ENCODE measurements at regions not wholly inside any gene's neighbourhood (a gene's known extent, or its start where the extent isn't known, plus 50 kb on each side); places are given as distances from the start of the nearest gene placed in this dataset.
"Not testable (repeated sequence)": the region's sequence is repeated elsewhere in the genome, so short reads cannot be mapped to it uniquely, and the experiment has no call there.

DNA sequence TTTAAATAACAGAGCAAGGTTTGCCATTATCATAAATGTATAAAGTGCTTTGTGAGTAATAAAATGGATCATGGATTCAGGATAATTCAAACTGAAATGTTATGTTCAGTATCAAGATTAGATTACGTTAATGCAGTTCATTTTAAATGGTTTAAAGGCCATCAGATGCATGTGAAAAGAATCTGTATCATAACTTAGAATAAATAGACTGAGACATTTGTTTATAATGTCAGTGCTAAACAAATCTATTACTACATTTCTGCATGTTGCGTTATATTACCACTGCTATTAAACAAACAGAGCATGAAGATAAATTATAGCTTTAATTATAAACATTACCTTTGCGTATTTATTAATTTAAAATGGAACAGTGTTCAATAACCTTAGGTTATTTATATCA lies 160.2 kb downstream of the TOX3 start:
- no peak for DNase-seq (ENCODE audit: low read depth in 1 of 2, low spot score in 1 of 2)

DNA sequence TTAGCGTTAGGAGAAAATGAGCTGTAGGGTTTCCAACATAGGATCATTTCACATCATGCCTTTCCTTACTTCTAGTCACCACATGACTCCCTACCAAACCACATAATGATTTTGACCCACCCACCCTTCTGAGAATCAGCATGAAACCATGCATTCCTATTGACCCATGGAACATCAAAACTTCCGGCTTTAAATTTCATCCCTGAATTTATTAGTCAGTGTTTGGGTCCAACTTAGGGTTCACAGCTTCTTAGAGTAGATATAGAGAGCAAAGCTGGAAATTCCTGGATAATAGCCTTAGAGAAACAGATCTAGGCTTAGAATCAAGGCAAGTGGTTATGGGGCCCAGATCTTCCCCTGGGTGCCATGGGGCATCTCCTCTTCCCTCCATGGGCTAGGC lies 162.6 kb downstream of the TOX3 start:
- DNase-seq (ENCODE audit: low read depth in 1 of 2, low spot score in 1 of 2) = no peak

DNA sequence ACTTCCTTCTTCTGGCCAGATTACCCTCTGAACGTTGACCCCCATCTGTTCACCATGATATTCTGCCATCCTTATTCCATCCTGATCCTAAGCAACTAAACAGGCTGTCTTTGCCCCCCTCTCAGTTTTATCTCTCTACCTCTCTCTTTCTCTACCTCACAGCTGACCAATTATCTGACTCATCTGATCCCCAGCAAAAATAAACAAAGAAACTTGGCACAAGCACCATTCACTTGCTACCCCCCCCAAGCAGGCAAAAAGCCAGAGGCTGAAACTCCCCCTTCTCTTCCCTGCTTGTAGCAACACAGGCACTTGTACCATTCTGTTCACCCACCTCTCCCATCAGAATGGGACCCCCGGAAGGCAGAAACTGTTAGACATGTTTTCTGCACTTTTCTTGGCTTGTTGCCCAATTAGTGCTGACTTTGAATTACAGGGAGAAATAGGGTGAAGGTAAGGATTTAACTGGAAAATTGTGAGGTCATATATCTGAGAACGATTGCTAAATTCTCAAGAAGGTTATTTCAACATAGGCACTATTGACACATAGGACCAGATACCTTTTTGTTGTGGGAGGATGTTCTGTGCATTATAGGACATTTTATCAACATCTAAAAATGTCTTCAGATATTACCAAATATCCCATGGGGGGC lies 163.2 kb downstream of the TOX3 start:
- no peak for DNase-seq (ENCODE audit: low read depth in 1 of 2, low spot score in 1 of 2)

DNA sequence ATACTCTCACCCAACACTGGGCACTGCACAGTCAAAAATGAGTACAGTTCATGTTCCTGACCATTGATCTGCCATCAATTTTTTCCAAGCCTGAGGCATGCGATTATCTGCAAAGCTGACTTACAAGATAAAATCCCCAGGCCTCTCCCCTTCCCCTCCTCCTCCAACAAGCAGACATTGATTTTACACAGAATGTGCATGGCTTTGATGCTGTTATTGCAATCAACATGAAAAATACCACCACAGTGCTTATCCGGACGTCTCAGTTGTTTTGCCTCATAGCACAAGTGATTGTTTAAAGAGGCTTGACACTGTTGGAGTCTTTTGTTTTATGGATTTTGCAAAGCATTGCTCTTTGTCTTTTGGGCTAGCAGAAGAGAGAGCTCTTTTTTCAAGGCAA lies 163.8 kb downstream of the TOX3 start:
- no peak for DNase-seq (ENCODE audit: low read depth in 1 of 2, low spot score in 1 of 2)

DNA sequence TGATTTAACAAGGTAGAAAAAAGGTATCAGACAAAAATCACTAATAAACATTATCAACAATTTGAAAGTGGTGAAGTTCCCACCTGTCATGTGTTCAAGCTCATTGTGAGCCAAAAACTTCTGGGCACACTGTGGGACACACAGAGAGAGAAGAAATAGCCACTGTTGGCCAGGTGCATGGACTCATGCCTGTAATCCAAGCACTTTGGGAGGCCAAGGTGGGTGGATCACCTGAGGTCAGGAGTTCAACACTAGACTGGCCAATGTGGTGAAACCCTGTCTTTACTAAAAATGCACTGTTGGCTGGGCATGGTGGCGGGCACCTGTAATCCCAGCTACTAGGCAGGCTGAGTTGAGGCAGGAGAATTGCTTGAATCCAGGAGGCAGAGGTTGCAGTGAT lies 167.4 kb downstream of the TOX3 start:
- no peak for DNase-seq (ENCODE audit: low read depth in 1 of 2, low spot score in 1 of 2)

DNA sequence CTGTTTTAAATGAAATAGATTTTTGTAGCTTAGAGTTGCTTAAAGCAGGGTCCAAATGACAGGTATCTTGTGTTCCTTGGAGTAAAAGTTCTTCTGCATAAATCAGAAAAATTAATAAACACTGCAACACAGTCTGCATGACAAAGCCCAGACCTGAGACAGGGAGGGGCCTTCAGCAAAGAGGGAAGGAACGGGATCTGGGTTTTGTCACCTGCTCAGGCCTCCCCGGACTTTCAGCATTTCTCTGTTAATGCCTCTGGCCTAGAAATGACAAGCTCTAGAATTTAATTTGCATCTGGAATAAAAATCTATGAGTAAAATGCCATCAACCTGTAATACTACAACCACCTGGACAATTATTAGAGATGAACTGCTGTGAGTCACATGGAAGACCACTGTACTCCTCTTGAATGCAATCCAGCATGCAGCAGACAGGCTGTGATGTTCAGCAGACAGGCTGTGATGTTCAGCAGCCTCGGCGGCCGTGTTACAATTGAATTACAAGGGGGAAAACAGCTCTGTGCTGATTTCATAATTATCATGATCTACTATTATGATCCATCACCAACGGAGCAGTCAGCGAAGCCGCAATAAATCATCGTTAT lies 170.2 kb downstream of the TOX3 start:
- DNase-seq (ENCODE audit: low read depth in 1 of 2, low spot score in 1 of 2) = no peak

DNA sequence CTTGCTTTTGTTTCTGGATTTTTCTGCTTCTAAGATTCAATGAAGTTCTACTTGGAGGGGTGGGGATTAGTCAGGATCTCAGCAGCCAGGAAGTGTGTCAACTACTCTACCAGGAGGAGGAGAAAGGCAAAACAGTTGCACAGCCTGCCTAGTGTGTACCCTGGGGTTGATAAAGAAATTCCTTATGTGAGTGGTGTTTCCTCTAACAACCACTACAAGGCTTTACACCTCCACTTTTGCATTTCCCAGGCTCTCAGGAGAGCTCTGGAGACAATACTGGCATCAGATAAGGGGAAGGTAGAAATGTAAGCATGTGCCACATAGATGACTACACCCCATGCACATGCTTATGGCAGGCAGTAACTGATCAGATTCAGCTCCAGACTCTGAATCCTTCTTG lies 174.6 kb downstream of the TOX3 start:
- DNase-seq (ENCODE audit: low read depth in 1 of 2, low spot score in 1 of 2) = no peak

DNA sequence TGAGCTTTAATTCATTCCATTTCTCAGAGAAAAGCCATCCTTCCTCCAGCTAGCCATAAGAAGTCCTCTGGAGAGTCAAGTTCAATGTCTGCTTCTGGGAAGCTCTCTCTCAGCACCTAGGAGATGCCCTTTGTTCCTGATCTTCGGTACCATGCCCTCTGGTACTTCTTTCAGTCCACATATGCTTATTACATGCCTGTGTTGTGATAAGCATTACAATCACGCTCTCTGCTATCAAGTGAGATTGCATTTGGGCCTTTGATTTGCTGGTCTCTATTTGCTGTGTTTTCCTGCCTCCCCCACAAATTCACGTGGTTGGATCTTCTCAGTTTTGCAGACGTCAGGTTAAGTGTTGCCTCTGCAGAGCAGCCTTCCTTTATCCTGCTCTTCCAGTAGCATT lies 178.1 kb downstream of the TOX3 start:
- DNase-seq (ENCODE audit: low read depth in 1 of 2, low spot score in 1 of 2) = no peak

DNA sequence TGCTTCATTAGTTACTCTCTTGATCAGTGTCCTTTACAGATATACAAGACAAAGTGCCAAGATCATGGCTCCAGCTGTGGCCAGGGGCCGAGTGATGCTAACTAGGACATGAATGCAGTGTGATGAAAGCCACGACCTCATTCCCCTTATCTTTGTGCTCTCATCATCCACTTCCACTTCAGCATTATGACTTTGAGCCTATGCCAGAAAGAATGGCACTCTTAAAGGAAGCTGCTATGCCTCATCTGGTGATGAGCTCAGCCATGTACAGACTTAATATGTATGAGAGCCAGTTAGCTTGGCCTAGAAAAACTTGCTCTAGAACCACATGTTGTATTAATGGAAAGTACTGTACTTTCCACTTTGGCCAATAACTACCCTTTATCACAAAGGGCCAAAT lies 179.1 kb downstream of the TOX3 start:
- no peak for DNase-seq (ENCODE audit: low read depth in 1 of 2, low spot score in 1 of 2)

DNA sequence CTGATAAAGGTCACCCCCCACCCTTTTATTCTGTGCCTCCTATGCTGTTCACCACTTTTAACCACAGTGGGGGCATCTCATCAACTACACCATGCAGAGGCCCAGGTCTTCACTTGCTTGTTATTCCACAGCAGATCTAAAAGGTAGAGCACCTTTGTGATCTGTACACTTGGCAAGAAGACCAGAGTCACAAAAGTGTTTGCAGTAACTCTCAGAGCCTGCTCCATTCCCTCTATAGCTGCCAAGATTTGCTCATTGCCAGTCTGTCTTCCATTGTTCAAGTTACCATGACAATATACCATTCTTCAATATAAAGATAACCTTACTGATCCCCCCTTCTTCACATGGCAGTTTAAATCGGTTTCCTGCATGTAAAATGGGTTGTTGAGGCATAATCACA lies 180.0 kb downstream of the TOX3 start:
- DNase-seq (ENCODE audit: low read depth in 1 of 2, low spot score in 1 of 2) = no peak

DNA sequence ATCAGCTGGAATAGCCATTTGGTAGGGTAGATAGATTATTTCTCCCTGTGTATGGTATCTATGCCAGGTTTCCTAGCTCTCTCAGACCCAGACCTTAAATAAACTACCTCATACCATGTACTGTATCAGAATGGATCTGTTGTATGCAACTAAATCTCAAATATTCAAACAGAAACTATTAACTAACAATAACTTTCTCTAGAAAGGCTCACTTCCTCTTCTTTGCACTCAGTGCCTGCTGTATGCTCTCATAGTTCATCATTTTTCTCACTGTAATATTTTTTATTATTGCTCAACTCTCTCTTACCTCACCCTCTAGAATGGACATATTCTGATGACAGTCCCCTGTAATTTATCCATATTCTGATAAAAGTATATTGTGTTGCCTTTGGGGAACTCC lies 182.4 kb downstream of the TOX3 start:
- no peak for DNase-seq (ENCODE audit: low read depth in 1 of 2, low spot score in 1 of 2)

DNA sequence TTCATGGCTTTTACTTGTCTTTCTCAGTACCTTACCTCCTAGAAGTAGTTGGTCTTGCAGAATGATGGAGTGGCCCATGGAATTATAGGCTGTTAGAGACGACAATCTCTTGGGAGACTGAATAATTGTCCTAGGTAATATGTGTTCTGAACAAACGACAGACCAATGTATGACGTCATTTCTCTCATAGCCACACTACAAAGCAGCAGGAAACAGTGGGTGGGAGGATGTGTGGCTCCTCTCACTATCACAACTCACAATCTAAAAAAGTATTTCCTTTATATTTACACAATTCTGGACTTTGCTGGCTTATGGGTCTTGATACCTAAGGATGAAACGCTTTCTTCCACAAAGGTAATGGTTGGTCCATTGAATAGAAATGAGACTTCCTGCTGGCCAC lies 183.9 kb downstream of the TOX3 start:
- no peak for DNase-seq (ENCODE audit: low read depth in 1 of 2, low spot score in 1 of 2)

DNA sequence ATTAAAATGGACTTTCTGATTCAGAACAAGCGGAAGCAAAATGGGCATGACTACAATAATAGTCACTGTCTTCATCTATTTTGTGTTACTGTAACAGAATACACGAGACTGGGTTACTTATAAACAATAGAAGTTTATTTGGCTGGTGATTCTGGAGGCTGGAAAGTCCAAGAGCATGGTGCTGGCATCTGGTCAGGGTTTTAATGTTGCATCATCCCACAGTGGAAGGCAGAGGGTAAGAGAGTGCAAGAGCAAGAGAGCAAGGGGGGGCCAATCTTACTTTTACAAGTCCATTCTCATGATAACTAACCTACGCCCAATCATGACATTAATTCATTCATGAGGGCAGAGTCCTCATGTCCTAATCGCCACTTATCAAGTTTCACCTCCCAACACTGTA lies 189.2 kb downstream of the TOX3 start:
- DNase-seq (ENCODE audit: low read depth in 1 of 2, low spot score in 1 of 2) = no peak

DNA sequence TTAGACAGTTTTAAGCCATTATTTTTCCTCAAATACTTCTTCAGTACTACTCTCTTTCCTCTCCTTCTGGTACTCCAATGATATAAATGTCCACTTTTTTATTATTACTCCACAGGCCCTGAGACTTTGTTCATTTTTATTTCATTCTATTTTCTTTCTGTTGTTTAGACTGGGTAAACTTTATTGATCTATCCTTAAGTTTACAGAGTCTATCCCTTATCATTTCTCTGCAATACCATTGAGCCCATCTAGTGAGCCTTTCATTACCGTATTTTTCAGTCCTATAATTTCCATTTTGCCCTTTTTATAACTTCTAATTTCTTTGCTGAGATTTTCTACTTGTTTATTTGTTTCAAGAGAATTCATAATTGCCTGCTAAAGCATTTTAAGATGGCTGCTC lies 193.7 kb downstream of the TOX3 start:
- no peak for DNase-seq (ENCODE audit: low read depth in 1 of 2, low spot score in 1 of 2)

DNA sequence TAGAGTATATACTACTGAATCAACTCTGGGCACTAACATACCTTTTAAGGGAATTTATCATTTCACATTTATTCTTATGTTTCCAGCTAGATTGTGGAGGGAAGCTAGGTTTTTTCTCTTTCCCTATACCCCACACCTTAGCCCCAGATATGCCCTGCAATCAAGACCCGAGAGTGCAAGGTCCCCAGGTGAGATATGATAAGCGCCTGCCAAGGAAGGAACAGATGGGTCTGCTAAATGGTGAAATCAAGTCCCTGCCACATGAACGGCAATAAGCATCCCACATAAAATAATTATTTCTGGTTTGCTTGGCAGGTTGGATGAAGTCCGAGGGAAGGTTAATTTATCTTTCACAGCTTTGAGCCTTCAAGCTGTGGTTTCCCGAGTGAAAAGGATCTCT lies 195.5 kb downstream of the TOX3 start:
- no peak for DNase-seq (ENCODE audit: low read depth in 1 of 2, low spot score in 1 of 2)

DNA sequence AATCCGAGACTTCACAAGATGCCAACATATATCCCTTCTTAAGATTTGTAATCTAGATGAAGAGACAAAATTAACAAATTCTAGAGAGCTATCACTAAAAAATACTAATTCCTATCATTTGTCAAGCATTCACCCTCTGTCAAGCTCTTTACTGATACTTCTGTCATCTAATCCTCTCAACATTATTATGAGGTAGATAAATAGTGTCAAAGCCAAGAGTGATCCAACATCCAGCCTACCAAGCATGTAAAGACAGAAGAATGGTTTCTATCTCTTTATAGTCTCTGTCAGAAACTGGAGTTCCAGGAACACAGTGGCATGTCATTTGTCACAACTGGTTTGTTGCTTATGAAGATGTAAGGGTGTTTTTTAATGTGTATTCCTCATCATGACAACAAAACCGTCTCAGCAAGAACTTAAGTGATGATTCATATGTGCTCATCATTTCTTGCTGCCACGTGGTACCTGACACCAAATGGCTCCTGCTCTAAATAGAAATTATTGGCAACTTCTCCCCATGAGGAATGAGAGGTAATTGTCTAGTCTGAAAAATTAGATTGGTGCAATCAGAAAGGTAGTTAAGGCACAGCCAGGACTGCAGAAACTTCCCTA lies 196.8 kb downstream of the TOX3 start:
- no peak for DNase-seq (ENCODE audit: low read depth in 1 of 2, low spot score in 1 of 2)

DNA sequence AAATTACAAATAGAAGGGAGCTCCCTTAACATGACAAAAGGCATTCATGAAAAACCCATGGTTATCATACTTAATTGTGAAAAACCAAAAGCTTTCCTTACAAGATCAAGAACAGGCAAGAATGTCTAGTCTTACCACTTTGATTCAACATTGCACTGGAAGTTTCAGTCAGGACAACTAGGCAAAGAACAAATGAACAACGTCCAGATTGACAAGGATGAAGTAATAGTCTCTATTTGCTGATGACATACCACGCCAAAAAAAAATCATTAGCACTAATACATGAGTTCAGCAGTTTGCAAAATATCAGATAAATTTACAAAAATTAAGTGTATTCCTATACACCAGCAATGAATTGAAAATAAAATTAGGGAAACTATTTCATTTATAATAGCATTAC lies 200.2 kb downstream of the TOX3 start:
- DNase-seq (ENCODE audit: low read depth in 1 of 2, low spot score in 1 of 2) = no peak

DNA sequence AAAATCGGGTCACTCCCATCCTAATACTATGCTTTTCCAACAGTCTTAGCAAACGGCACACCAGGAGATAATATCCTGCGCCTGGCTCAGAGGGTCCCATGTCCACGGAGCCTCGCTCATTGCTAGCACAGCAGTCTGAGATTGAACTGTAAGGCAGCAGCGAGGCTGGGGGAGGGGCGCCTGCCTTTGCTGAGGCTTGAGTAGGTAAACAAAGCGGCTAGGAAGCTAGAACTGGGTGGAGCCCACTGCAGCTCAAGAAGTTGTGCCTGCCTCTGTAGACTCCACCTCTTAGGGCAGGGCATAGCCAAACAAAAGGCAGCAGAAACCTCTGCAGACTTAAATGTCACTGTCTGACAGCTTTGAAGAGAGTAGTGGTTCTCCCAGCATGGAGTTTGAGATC lies 213.3 kb downstream of the TOX3 start:
- not testable (repeated sequence) for DNase-seq (ENCODE audit: low read depth in 1 of 2, low spot score in 1 of 2)

DNA sequence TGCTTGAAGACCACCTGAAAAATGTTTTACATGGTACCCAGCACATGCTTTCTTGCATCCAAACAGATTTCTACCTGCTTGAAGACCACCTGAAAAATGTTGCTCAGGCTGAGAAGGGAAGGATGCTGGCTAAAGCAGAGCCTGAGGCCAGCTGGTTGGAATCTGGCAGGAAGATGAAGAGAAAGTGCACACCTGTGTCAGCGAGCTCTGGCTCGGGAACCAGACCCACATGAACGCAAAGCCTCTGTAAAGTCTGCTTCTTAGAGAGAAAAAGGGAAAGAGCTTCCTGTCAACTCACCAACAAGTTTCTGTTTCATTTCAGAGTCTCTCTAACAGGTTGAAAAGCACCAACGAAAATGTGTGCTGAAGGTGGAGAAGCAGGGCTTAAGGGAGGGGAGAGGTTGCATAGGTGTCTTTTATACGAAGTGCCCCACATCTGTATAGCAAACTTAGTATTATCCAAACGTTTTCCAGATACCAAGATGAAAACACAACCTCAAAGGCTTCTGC lies 226.0 kb downstream of the TOX3 start:
- no peak for DNase-seq (ENCODE audit: low read depth in 1 of 2, low spot score in 1 of 2)

DNA sequence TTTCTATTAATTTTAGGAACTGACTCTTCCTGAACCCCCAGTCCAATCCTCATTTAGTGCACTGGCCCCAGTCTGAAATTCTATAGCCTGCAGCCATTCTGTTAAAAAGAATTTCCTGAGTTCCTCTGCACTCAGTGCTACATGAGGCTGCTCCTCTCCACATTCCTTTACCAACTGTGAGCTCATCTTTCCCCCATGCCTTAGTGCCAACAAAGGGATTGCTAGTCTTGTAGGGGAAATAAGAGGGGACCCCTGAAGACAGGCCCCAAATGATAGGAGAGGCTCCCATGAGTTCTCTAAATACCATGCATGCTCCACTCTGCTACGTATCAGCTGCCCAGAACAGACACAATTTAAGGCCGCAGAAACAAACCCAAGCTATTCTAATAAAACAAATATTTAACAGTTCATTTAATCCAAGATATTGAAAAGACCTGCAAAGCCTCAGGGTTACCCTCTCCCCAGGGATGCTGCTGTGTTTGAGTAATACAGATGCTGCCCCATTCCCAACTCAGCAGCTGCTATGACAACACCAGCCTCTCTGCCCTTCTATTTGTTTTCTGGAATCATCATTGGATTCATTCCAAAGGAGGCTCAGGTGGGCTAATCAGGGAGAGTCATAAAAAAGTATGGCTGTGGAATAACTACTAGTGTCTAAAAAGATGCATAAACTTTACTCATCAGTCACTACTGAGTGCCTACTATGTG lies 228.5 kb downstream of the TOX3 start:
- DNase-seq (ENCODE audit: low read depth in 1 of 2, low spot score in 1 of 2) = no peak

DNA sequence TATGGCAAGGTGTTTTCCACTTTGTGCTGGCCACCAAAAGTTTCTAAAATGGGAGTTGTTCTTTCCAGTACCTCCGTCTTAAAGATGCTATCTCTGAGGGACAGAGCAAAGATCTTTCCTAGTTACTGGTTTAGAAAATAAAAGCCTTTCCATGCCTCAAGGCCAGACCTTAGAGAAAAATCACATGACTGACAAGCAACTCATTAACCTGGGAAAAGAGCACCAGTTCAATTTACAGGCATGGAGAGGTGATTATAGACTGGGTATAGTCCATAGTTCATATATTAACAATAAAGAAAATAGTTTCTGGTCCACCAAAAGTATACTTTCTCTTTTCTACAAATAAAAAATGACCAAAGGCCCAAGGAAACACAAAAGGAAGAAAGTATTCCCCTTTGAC lies 230.7 kb downstream of the TOX3 start:
- DNase-seq (ENCODE audit: low read depth in 1 of 2, low spot score in 1 of 2) = no peak

DNA sequence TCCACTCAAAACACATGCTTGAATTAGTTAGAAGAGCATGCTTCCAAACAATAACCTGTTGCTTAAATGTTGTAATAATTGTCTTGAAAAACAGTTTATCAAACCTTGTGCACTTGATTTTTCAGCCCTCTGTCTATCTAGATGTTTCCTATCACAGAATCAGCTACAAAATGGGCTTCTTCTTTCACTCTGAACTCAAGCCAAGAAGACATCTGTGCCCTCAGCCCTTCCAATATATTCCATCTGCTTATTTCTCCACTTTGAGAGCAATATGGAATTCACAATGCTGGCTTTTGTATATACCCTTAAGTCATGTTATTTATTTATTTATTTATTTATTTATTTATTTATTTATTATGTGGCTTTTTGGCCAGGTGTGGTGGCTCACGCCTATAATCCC lies 234.2 kb downstream of the TOX3 start:
- no peak for DNase-seq (ENCODE audit: low read depth in 1 of 2, low spot score in 1 of 2)
